Embryonic facial prominence (tissue), 1 donor: ENCODE measurements at regions not wholly inside any gene's neighbourhood (a gene's known extent, or its start where the extent isn't known, plus 50 kb on each side); places are given as distances from the start of the nearest gene placed in this dataset.
"Not testable (repeated sequence)": the region's sequence is repeated elsewhere in the genome, so short reads cannot be mapped to it uniquely, and the experiment has no call there.

Experiments
- DNase-seq: peaks from one replicate; pipeline ENCODE4 v3.0.0-alpha.2; 2016; ENCODE audit errors: extremely low spot score

DNA sequence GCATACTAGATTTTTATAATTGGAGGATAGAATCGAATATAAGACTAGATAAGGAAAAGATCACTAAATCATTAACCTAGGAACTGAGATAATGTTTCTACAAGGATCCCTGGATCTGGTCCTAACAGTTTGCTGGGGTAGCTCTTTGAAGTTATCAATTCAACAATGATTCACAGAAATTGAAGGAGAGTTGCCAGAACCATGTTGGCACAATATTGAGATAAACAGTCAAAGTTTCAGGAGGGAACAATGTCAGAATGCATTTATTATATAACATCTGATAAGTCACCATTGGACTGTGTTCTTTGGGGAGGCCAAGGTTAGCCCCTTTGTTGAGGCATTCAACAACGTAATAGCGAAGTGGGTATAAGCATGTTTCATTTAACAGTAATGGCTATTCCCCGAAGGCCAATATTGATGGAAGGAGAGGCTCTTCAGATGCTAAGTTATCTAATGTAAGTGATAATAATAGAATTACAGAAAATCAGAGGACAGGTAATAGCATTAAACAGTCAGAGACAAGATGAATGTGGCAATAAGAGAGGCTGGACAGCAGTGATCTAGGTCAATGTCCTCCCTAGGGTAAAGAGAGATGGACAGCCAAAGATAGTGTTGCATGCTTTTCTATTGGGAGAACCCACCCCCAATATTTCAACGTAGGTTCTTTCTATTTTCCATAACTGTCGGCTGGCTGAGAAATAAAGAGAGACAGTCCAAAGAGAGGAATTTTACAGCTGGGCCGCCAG, 604.8 kb upstream of the GYPC start:
- DNase-seq: no peak

DNA sequence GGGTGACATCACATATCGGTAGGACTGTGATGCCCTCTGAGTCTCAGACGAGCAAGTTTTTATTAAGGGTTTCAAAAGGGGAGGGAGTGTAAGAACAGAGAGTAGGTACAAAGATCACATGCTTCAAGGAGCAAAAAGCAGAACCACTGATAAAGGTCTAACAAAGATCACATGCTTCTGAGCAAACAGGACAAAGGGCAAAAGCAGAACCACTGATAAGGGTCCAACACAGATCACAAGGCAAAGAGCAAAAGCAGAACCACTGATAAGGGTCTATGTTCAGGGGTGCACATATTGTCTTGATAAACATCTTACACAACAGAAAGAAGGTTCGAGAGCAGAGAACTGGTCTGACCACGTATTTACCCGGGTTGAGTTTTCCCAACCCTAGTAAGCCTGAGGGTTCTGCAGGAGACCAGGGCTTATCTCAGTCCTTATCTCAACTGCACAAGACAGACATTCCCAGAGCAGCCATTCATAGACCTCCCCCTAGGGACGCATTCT, 604.2 kb upstream of the GYPC start:
- DNase-seq: not testable (repeated sequence)

DNA sequence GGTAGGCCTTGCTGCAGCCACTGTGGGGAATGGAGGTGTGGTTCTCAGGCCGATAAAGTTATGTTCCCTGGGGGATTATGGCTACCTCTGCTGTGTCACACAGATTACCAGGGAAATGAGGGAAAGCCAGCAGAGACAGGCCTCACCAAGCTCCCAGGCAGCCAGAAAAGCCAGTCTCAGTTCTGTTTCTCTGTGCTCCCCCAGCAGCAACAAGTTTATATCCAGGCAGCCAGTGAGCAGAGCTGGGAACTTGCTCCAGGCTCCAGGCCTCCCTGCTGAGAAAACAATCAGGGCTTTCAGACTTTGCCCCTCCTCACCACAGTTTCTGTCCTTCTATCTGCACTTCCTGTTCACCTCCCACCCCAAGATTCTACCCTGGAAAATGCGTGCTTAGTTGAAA, 596.6 kb upstream of the GYPC start:
- no peak for DNase-seq

DNA sequence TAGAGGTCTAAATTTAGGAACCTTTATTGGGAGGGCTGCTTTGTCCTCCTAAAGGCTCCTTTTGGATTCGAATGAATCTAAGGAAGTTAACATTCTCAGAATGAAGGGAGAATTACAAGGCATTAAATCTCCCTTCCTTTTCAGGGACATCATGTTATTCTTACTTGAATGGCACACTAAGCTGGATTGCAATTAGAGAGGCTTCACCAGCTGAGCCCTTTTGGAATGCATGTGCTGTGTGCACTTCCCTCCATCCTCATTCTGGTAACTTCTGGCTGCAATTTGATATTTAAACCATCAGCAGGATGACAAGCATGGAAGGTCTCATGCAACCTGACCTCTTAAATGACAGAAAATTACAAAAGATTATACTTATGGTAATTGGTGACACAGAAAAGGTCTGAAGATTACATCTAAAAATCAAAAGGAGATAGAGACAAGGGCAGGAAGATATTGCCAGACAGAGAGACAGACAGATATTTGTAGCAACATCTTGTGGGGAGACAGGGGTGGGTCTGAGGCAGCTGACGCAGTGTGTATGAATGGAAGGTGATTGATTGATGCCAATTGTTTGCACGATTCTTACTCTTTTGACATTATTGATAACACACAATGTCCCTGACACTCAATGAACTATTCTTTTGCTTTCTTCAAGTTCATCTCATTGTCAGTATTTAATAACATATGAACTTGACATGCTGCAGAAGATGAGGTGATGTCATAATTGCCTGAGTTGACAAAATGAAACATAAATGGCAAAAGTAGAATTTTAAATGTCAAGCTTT, 570.8 kb upstream of the GYPC start:
- no peak for DNase-seq

DNA sequence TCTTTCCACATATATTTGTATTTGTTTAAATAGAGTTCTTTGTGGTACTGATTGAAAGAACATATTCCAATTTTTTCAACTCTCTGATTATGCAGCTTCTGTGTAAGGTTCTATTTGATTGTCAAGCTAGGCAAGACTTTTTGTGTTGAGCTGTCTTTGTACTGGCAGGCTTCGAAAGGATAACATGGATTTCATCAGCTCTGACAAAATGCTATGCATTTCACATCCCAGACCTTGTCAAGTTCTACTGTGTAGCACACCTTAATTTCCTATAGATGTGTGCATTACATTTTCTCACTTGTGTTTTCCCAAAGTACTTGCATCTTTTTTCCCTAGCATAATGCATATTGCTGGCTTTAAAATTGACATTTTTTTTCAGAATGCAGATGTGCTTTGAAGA, 555.0 kb upstream of the GYPC start:
- no peak for DNase-seq

DNA sequence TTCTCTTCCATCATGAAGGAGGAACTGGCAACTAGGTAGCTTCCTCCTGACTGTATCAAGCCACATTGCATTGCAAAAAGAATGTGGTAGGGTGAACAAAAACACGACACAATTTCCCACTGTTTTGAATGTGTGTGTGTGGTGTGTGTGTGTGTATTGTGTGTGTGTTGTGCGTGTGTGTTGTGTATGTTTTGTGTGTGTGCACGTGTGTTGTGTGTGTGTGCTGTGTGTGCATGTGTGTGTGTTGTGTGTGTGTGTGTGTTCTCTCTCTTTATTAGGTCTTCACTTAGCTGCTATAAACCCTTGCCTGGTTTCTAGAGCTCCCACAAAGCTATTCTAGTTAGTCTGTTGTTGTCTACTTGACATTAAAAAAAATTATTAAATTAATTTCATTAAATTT, 550.0 kb upstream of the GYPC start:
- no peak for DNase-seq

DNA sequence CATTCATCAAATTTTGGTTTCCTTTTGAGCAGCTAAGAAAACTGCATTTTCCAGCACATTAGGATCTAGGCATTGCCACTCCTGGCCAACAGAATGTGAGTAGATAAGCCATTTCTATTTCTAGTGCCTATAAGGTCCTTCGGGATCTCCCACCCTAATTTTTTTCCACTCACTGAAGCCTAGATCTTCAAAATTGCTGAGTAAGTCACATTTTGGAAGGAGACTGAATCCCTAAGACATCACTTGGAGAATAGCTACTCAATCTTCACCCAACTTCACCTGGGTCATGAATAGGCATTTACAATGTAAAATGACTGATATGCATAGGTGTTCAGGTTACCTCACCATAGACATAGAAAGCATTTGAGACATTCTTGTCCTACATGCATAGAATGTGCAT, 548.1 kb upstream of the GYPC start:
- no peak for DNase-seq

DNA sequence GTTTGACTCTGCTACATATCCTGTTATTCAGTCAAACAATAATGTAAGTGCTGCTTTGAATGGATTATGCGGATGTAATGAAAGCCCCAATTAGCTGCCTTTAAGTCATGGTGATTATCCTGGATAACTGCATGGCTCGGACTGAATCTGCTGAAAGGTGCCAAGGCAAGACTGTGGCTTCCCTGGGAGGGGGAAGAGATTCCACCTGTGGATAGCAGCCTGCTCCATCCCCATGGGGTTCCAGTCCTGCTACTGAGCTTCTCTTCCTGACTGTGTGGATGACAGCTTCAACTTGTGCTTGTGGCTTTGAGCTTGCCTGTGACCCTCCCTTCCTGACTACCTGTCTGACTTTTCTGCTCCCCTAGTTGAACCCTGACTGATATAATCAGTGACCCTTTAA, 540.0 kb upstream of the GYPC start:
- no peak for DNase-seq

DNA sequence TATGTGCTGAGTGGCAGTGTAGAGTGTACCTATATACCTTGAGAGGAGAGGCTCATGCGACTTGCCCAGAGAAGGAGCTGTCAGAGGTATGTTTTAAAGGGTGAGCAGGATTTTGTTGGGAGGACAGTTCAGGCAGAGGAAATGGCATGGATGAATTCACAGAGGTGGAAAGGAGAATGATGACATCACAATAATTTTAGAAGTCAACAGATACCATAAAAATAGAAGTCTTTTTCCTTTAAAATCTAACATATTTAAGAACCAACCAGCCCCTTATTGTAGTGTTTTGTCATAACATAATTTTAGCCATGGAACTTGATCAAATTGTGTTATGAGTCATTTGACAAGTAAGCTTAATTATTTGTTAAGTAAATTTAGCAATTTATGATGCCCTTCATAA, 538.1 kb upstream of the GYPC start:
- no peak for DNase-seq

DNA sequence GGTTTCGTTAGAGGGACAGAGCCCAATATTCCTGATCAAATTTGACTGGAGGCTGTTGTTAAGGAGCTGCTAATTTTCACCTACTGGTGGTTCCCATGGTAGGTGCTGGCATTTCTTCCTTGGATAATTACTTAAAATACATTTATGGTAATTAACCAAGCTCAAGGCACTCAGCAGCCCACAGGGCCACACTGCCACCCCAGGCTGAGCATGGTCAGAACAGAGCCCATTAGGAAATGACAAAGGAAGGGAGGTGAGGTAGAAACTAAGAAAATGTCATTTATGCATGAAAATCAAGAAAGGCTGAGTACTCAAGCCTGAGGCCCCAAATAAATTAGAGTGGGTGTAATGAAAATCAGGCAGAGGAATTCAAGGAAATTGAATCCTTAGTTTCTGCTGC, 510.2 kb upstream of the GYPC start:
- no peak for DNase-seq

DNA sequence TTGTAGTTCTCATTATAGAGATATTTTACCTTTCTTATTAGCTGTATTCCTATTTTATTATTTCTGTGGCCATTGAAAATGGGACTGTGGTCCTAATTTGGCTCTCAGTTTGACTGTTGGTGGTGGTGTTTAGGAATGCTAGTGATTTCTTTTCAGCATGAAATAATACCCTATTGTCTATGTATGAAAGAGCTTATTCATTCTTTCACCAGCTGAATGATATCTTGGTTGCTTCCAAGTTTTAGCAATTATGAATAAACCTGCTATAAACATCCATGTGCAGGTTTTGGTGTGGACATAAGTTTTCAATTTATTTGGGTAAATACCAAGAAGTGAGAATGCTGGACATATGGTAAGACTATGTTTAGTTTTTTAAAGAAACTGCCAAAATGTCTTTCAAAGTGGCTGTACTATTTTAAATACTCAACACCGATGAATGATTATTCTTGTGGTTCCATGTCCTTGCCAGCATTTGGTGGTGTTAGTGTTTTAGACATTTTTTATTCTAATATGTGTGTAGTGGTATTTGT, 501.6 kb upstream of the GYPC start:
- no peak for DNase-seq

DNA sequence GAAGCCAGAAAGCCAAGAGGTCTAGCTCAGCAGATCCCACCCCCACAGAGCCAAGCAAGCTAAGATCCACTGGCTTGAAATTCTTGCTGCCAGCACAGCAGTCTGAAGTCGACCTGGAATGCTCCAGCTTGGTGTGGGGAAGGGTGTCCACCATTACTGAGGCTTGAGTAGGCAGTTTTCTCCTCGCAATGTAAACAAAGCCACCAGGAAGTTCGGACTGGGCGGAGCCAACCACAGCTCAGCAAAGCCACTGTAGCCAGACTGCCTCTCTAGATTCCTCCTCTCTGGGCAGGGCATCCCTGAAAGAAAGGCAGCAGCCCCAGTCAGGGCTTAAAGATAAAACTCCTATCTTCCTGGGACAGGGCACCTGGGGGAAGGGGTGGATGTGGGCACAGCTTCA, 495.0 kb upstream of the GYPC start:
- DNase-seq: not testable (repeated sequence)

DNA sequence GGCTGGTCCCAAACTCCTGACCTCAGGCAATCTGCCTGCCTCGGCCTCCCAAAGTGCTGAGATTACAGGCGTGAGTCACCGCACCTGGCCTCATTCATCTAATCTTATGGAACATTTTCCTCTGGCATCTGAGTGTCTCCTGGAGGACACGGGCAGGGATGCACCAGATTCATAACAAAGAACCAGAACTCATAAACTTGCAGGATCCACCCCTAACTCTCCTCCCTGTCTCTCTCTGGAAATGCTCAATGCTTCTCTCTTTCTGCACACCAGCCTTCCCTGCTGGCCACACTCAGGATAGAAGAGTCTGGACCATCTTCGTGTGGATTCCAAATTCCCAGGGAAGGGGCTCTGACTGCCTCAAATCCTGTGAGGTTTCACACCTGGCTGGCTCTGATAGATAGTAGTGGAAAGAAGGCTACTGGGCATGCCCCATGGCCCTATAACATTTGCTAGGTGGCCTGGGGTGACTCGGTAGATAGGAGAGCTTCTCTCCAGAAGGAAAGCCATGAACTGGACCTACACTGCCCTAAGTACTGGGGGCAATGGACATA, 483.2 kb upstream of the GYPC start:
- no peak for DNase-seq

DNA sequence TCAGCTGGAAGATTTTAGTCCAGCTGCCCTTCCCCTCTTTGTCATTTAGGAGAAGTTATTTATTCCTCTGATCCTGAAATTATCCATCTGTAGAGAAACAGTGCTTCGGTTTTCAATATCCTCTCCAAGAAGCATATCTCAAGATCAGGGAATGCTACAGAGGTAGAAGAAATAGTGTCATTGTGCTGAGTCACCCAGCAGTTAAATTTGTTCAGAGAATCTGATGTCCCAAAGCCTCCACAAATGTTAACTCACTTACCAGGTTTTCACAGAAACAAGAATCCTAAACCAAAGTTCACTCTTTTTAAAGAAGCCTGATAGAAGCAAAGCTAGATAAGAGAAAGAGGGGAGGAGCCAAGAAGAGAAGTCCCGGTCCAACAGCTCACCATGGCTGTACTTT, 480.7 kb upstream of the GYPC start:
- DNase-seq: no peak

DNA sequence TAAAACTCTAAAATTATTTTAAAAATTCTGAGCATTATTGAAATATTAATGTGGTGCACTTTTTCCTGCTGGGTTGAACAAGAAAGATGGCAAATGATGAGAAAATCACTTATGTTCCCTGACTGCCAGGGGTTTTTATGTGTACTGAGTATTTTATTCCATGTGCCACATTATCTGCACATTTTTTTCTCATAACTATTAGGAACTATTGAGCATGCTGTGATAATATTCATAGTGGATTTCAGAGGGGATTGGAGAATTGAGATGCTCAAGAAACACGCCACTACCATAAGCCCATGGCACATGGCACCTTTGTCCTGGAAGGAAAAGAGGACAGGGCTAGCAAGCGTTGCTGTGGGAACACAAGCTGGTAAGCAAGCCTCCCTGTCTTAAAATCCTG, 478.5 kb upstream of the GYPC start:
- no peak for DNase-seq

DNA sequence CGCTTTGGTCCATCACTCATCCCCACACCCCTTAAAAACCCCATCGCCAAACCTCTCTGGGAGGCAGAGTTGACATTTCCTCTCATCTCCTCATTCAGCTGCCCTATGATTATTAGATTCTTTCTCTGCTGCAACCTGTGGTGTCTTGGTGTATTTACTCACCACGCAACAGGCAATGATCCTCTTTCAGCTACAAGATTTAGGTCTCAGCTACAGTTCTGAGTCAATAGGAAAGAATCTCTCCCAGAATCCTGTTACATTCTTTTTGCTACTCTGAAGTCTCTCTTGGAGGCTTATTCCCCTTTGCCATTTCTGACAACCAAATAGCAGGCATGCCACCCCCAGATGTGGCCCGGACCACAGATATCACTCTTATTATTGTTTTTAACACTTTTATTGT, 468.3 kb upstream of the GYPC start:
- DNase-seq: no peak

DNA sequence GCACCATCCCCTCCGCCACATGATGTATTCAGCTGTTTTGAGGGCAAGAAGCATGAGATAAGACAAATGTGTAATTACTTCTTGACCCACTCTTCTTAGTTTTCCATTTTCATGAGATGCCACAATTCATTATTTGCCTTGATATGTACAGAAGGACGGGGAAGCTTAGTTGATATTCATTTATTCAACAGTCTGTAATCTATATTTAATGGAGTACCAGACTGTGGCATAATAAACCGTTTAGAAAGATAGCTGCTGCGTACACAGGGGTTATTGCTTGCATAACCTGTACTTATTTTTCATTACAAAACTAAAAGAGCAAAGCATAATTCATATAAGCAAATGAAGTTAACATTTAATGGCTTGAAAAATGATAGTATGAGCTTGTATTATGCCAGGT, 466.4 kb upstream of the GYPC start:
- DNase-seq: no peak

DNA sequence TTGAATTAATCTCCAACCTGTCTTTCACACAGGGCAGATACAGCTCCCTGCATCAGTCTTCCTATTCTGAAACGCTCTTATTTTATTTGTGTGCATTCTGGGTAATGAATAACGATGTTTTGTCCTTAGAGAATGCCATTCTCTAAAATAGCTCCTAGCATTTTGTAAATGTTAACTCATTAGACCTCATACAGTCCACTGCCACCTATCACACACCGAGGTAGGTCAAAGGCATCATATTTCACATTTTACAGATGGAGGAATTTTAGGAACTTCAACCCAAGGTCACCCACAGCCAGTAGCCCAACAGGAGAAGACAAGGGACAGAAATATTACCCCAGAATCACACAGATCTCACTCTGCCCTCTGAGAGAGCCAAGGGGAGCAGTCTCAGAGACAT, 455.4 kb upstream of the GYPC start:
- DNase-seq: no peak

DNA sequence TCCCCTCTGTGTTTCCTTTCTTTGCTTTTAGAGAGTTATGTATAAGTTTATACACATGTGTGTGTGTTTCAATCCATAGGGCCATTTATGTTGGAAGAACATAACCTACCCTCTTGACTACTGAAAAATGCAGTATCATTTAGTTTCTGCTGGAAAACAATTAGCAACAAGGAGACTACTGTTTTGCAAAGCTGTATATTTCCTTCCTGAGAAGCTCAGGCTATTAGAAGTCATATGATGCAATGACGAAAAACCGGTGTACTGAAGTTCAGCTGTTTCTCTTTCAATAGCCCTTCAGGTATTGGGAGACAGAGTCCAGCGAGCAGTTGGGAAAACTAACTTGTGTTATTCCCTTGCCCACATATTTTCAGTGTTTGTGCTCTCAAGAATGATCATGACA, 447.7 kb upstream of the GYPC start:
- DNase-seq: no peak

DNA sequence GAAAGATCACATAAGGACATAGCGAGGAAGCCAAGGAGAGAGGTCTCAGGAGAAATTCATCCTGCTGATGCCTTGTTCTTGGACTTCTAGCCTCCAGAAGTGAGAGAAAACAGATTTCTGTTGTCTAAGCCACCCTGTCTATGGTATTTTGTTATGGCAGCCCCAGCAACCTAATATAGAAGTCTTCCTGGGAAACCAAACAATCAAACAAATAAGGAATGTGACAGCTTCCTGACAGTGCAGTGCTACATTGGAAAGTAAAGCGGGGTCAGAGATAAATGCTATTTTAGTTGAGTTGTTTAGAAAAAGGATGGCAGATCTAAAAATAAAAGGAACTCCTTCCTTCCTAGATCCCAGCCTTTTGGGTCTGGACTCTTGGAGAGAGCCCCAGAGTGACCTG, 443.2 kb upstream of the GYPC start:
- DNase-seq: no peak

DNA sequence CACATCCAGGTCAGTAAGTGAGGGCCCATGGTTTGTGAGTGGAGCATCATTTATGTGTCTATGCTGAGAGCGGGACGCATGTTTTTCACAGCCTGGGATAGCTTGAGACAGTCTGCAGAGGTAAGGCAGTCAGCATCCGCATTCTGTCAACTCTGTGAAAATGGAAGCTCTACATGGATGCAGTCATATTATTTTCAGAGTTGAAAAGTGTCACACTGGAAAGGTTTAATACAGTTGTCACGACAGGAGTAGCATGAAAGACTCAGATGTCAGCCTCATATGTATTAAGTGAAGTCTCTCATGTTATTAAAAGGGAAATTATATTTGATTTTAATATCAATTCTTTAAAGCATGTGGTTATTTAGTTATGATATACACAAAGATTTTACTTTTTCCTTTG, 436.9 kb upstream of the GYPC start:
- no peak for DNase-seq

DNA sequence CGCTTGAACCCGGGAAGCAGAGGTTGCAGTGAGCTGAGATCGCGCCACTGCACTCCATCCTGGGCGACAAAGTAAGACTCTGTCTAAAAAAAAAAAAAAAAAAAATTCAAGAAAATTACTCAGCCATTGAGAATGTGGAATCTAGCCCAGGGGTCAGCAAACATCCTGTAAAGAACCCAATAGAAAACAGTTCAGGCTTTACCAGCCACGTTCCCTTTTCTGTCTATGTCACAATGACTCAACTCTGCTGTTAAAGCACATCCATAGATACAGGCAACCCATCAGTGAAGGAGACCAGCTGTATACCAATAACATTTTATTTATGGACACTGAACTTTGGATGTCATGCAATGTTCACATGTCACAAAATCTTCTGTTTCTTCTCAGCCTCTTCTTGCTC, 435.6 kb upstream of the GYPC start:
- DNase-seq: no peak

DNA sequence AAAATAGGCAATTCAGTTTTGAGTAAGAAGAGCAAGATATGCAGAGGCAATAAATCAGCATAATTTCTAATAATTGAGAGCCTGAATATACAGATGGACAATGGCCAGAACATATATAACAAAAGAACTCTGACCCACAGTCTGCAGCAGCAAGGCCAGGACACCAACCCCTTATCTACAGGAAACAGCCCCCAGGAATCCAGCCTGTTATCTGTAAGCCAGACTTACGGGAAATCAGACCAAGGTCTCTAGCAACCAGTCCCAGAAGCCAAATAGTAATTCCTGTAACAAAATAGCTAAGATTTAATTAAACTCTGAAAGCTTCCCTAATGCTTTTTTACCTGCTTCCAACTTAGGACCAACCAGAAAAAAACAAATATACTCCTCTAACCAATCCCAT, 434.5 kb upstream of the GYPC start:
- no peak for DNase-seq
